Karpas-422 (cell line): ENCODE measurements at regions not wholly inside any gene's neighbourhood (a gene's known extent, or its start where the extent isn't known, plus 50 kb on each side); places are given as distances from the start of the nearest gene placed in this dataset.
"Not testable (repeated sequence)": the region's sequence is repeated elsewhere in the genome, so short reads cannot be mapped to it uniquely, and the experiment has no call there.

Experiments used
- DNase-seq: peaks from one replicate; pipeline ENCODE4 v3.0.0-alpha.2; 2015
- H2AFZ ChIP-seq: fragments of 200-600 bp; sonication (generic); 2 replicates; pipeline ENCODE4 v1.6.1; 2014; ENCODE audit warnings: antibody characterized with exemption, low read length, mixed read lengths
- H3K27ac ChIP-seq: fragments of 200-600 bp; sonication (generic); 2 replicates; pipeline ENCODE4 v1.5.1; 2014; ENCODE audit warnings: mild to moderate bottlenecking, low read length, moderate library complexity
- H3K27me3 ChIP-seq: fragments of 200-600 bp; sonication (generic); 2 replicates; pipeline ENCODE4 v1.6.1; 2014; ENCODE audit warnings: low read length, mixed read lengths
- H3K36me3 ChIP-seq: fragments of 200-600 bp; sonication (generic); 2 replicates; pipeline ENCODE4 v1.6.1; 2014; ENCODE audit warnings: low read length, mixed read lengths; ENCODE audit not compliant: insufficient read depth
- H3K4me1 ChIP-seq: fragments of 200-600 bp; sonication (generic); 2 replicates; pipeline ENCODE4 v1.6.1; 2014; ENCODE audit warnings: mild to moderate bottlenecking, low read length, mixed read lengths
- H3K4me2 ChIP-seq: fragments of 200-600 bp; sonication (generic); 2 replicates; pipeline ENCODE4 v1.6.1; 2014; ENCODE audit warnings: low read length, low read depth, mild to moderate bottlenecking; ENCODE audit not compliant: poor library complexity, severe bottlenecking
- H3K4me3 ChIP-seq: fragments of 200-600 bp; sonication (generic); 2 replicates; pipeline ENCODE4 v1.5.1; 2014; ENCODE audit warnings: mild to moderate bottlenecking, antibody characterized with exemption, low read length, mixed read lengths
- H3K79me2 ChIP-seq: fragments of 200-600 bp; sonication (generic); 2 replicates; pipeline ENCODE4 v1.6.1; 2014; ENCODE audit warnings: mild to moderate bottlenecking, low read length, mixed read lengths
- H3K9ac ChIP-seq: fragments of 200-600 bp; sonication (generic); 2 replicates; pipeline ENCODE4 v1.6.0; 2014; ENCODE audit warnings: low read length
- H3K9me2 ChIP-seq: fragments of 200-600 bp; sonication (generic), shearing (Covaris generic); replicated peaks from 2 replicates; pipeline ENCODE4 v1.6.0; 2014; ENCODE audit warnings: mild to moderate bottlenecking, low read length, moderate library complexity; ENCODE audit not compliant: insufficient read depth
- H3K9me3 ChIP-seq: fragments of 300-700, 200-600 bp; sonication (generic); 2 replicates; pipeline ENCODE4 v1.6.1; 2014; ENCODE audit warnings: low read length, mixed read lengths
- H4K20me1 ChIP-seq: fragments of 200-600 bp; sonication (generic); 2 replicates; pipeline ENCODE4 v1.6.1; 2014; ENCODE audit warnings: mild to moderate bottlenecking, antibody characterized with exemption, low read length, low read depth; ENCODE audit not compliant: insufficient read depth

- Histone ChIP-seq H3K27ac (no peak overlapping the region), H3K9me2 (no peaks in the 10 kb centered on the region), H3K4me2 (no peak overlapping the region), H3K27me3 (no peaks in the 10 kb centered on the region), H2AFZ (no peak overlapping the region), H3K9ac (no peak overlapping the region), H3K79me2 (no peaks in the 10 kb centered on the region), H3K36me3 (no peaks in the 10 kb centered on the region), H4K20me1 (no peaks in the 10 kb centered on the region), H3K4me3 (no peak overlapping the region), H3K9me3 (no peaks in the 10 kb centered on the region), H3K4me1 (no peaks in the 10 kb centered on the region)
- DNase-seq, result no peak
Observed at GRCh38 chr11:130535520-130535919, 87.1 kb downstream of the ADAMTS15 start.

GRCh38 chr11:130536106-130537040 lies 87.9 kb downstream of the ADAMTS15 start:
- no peaks in the 10 kb centered on the region for H3K36me3 ChIP-seq
- no peaks in the 10 kb centered on the region for H3K27me3 ChIP-seq
- H3K9me2 ChIP-seq, result no peaks in the 10 kb centered on the region

GRCh38 chr11:130539680-130540079 lies 91.2 kb downstream of the ADAMTS15 start:
- not testable (repeated sequence) for H3K4me2 ChIP-seq, H3K4me3 ChIP-seq, H3K9ac ChIP-seq, H2AFZ ChIP-seq, H3K4me1 ChIP-seq, H3K79me2 ChIP-seq, H3K9me3 ChIP-seq, H3K9me2 ChIP-seq, H4K20me1 ChIP-seq, H3K36me3 ChIP-seq, DNase-seq, H3K27ac ChIP-seq, H3K27me3 ChIP-seq

More at GRCh38 chr11:130536106-130537040, 87.9 kb downstream of the ADAMTS15 start:
- Histone ChIP-seq H3K4me1 (no peaks in the 10 kb centered on the region), H3K4me2 (no peak overlapping the region), H3K9ac (no peak overlapping the region), H3K9me3 (no peaks in the 10 kb centered on the region), H3K4me3 (no peak overlapping the region), H2AFZ (no peak overlapping the region), H3K27ac (no peak overlapping the region), H3K79me2 (no peaks in the 10 kb centered on the region), H4K20me1 (no peaks in the 10 kb centered on the region)
- DNase-seq, result no peak

- Histone ChIP-seq H3K4me3 (no peak overlapping the region), H3K36me3 (no peaks in the 10 kb centered on the region), H3K4me1 (no peaks in the 10 kb centered on the region), H3K9me2 (no peaks in the 10 kb centered on the region), H3K79me2 (no peaks in the 10 kb centered on the region), H3K27ac (no peak overlapping the region), H4K20me1 (no peaks in the 10 kb centered on the region), H3K4me2 (no peak overlapping the region), H3K9ac (no peak overlapping the region), H2AFZ (no peak overlapping the region), H3K27me3 (no peaks in the 10 kb centered on the region), H3K9me3 (no peaks in the 10 kb centered on the region)
- no peak for DNase-seq
Observed at GRCh38 chr11:130544266-130544665, 95.8 kb downstream of the ADAMTS15 start.

- no peak overlapping the region for H3K4me2 ChIP-seq
- no peaks in the 10 kb centered on the region for H3K9me3 ChIP-seq
- H3K4me1 ChIP-seq, result no peaks in the 10 kb centered on the region
- no peaks in the 10 kb centered on the region for H3K36me3 ChIP-seq
- H3K9me2 ChIP-seq, result no peaks in the 10 kb centered on the region
- no peak for DNase-seq
- no peak overlapping the region for H2AFZ ChIP-seq
- H3K9ac ChIP-seq, result no peak overlapping the region
- H3K27ac ChIP-seq, result no peak overlapping the region
- no peak overlapping the region for H3K4me3 ChIP-seq
- no peaks in the 10 kb centered on the region for H4K20me1 ChIP-seq
- H3K79me2 ChIP-seq, result no peaks in the 10 kb centered on the region
- no peaks in the 10 kb centered on the region for H3K27me3 ChIP-seq
Observed at GRCh38 chr11:130545449-130546072, 97.1 kb downstream of the ADAMTS15 start.

GRCh38 chr11:130546438-130546837 lies 98.0 kb downstream of the ADAMTS15 start:
- H3K79me2 ChIP-seq, result no peaks in the 10 kb centered on the region
- no peak overlapping the region for H3K27ac ChIP-seq
- no peaks in the 10 kb centered on the region for H3K9me3 ChIP-seq
- no peaks in the 10 kb centered on the region for H3K4me1 ChIP-seq
- H3K4me2 ChIP-seq, result no peak overlapping the region
- H3K4me3 ChIP-seq, result no peak overlapping the region
- H3K9ac ChIP-seq, result no peak overlapping the region
- H3K9me2 ChIP-seq, result no peaks in the 10 kb centered on the region
- H4K20me1 ChIP-seq, result no peaks in the 10 kb centered on the region
- no peaks in the 10 kb centered on the region for H3K27me3 ChIP-seq
- H3K36me3 ChIP-seq, result no peaks in the 10 kb centered on the region
- H2AFZ ChIP-seq, result no peak overlapping the region
- DNase-seq, result no peak

GRCh38 chr11:130546901-130547694 lies 98.7 kb downstream of the ADAMTS15 start:
- Histone ChIP-seq H3K27me3 (no peaks in the 10 kb centered on the region), H3K36me3 (no peaks in the 10 kb centered on the region), H3K4me2 (no peak overlapping the region), H3K9me2 (no peaks in the 10 kb centered on the region), H3K9ac (no peak overlapping the region), H2AFZ (no peak overlapping the region), H4K20me1 (no peaks in the 10 kb centered on the region), H3K79me2 (no peaks in the 10 kb centered on the region), H3K9me3 (no peaks in the 10 kb centered on the region), H3K4me1 (no peaks in the 10 kb centered on the region), H3K4me3 (no peak overlapping the region), H3K27ac (no peak overlapping the region)
- DNase-seq, result no peak
